HFFc6 (cell line): ENCODE measurements at regions not wholly inside any gene's neighbourhood (a gene's known extent, or its start where the extent isn't known, plus 50 kb on each side); places are given as distances from the start of the nearest gene placed in this dataset.

ENCODE experiments used
- DNase-seq: peaks from one replicate; pipeline ENCODE4 v3.0.0-alpha.2; 2018
- H3K27ac Mint-ChIP-seq: 2 replicates; pipeline ENCODE4 v1.8.0; 2020; ENCODE audit warnings: mild to moderate bottlenecking, mixed read lengths
- H3K27me3 Mint-ChIP-seq: 2 replicates; pipeline ENCODE4 v1.8.0; 2021; ENCODE audit warnings: mild to moderate bottlenecking, moderate library complexity, mixed read lengths; ENCODE audit not compliant: insufficient read depth
- H3K36me3 Mint-ChIP-seq: 2 replicates; pipeline ENCODE4 v1.8.0; 2021; ENCODE audit warnings: low read depth, mixed read lengths
- H3K4me1 Mint-ChIP-seq: 2 replicates; pipeline ENCODE4 v1.8.0; 2020; ENCODE audit warnings: low read depth, mixed read lengths
- H3K4me3 Mint-ChIP-seq: 2 replicates; pipeline ENCODE4 v1.8.0; 2020; ENCODE audit warnings: mild to moderate bottlenecking, moderate library complexity, mixed read lengths
- H3K9me3 Mint-ChIP-seq: 2 replicates; pipeline ENCODE4 v1.8.0; 2020; ENCODE audit warnings: mild to moderate bottlenecking, mixed read lengths
- TF ChIP-seq, protein P1 (sequence below): fragments of 200-600 bp; sonication (generic); IDR thresholded peaks from 2 replicates; pipeline ENCODE4 v1.5.0; 2021; ENCODE audit warnings: antibody characterized with exemption, mild to moderate bottlenecking

DNA sequence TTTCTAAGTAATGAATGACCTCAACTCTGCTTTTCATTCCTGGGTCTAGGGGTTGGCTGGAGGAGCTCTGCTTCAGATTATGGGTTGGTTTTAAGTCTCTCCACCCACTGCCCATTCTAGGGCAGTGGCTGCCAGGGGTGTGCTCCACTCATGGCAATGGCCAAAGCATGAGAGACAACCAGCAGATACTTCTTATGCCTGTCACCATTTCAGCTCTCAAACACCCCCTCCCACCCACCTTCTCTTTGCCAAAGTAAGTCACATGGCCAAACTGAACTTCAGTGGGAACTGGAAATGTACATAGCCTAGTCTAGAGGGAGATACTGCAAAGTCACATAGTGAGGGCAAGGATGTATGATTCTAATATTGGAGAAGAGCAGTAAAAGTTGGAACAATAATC, 285.3 kb downstream of the RPLP1 start:
- Mint-ChIP-seq H3K4me1 (no peaks in the 10 kb centered on the region), H3K27me3 (peaks cover 51% of the 10 kb centered on the region)
- DNase-seq: no peak

DNA sequence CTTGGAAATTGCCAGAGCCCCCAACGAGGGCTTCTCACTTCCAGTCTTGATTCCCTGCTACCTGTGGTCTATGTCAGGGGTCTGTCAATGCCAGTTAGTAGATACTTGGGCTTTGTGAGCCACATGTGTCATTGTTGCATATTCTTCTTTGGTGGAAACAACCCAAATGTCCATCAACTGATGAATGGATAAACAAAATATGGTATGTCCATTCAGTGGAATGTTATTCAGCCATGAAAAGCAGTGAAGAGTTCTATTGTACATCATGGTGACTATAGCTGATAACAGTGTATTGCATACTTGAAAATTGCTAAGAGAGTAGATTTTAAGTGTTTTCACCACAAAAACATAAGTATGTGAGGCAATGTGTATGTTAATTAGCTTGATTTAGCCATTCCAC, 288.1 kb downstream of the RPLP1 start:
- H3K27me3 Mint-ChIP-seq: peaks cover 52% of the 10 kb centered on the region
- TF ChIP-seq, protein P1, sequence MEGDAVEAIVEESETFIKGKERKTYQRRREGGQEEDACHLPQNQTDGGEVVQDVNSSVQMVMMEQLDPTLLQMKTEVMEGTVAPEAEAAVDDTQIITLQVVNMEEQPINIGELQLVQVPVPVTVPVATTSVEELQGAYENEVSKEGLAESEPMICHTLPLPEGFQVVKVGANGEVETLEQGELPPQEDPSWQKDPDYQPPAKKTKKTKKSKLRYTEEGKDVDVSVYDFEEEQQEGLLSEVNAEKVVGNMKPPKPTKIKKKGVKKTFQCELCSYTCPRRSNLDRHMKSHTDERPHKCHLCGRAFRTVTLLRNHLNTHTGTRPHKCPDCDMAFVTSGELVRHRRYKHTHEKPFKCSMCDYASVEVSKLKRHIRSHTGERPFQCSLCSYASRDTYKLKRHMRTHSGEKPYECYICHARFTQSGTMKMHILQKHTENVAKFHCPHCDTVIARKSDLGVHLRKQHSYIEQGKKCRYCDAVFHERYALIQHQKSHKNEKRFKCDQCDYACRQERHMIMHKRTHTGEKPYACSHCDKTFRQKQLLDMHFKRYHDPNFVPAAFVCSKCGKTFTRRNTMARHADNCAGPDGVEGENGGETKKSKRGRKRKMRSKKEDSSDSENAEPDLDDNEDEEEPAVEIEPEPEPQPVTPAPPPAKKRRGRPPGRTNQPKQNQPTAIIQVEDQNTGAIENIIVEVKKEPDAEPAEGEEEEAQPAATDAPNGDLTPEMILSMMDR: no peak
- no peak overlapping the region for H3K4me3 Mint-ChIP-seq
- no peak overlapping the region for H3K27ac Mint-ChIP-seq
- peaks cover 15% of the 10 kb centered on the region for H3K9me3 Mint-ChIP-seq
- H3K4me1 Mint-ChIP-seq: no peaks in the 10 kb centered on the region
- peaks cover 9% of the 10 kb centered on the region; the same call in 1 of the 2 replicates for H3K36me3 Mint-ChIP-seq
- no peak for DNase-seq

More for the DNA sequence above, 285.3 kb downstream of the RPLP1 start:
- Mint-ChIP-seq H3K36me3 (peaks cover 9% of the 10 kb centered on the region; the same call in 1 of the 2 replicates), H3K4me3 (no peak overlapping the region), H3K9me3 (peaks cover 15% of the 10 kb centered on the region), H3K27ac (no peak overlapping the region)
- TF ChIP-seq, protein P1: no peak

DNA sequence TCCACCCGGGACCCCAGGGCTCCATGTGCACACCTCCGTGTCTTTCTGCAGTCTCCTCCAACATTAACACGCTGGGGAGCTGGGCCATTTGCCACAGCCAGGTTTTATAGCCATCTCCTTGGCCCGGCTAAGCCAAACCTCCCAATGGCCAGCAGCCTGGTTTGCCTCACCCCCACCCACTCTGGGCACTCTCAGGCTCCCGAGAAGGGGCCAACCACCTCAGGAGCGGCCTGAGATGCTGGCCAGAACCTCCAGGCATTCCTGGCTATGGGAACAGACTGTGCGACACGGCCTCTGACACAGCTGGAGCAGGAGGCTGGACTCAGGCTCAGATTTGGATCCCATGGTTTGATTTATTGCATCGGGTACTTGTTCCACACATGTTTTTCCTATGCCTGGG, 289.7 kb downstream of the RPLP1 start:
- peaks cover 9% of the 10 kb centered on the region; the same call in 1 of the 2 replicates for H3K36me3 Mint-ChIP-seq
- H3K9me3 Mint-ChIP-seq: peaks cover 15% of the 10 kb centered on the region
- H3K27ac Mint-ChIP-seq: no peak overlapping the region
- TF ChIP-seq, protein P1: no peak
- no peaks in the 10 kb centered on the region for H3K4me1 Mint-ChIP-seq
- DNase-seq: no peak
- H3K4me3 Mint-ChIP-seq: no peak overlapping the region
- peaks cover 48% of the 10 kb centered on the region for H3K27me3 Mint-ChIP-seq

DNA sequence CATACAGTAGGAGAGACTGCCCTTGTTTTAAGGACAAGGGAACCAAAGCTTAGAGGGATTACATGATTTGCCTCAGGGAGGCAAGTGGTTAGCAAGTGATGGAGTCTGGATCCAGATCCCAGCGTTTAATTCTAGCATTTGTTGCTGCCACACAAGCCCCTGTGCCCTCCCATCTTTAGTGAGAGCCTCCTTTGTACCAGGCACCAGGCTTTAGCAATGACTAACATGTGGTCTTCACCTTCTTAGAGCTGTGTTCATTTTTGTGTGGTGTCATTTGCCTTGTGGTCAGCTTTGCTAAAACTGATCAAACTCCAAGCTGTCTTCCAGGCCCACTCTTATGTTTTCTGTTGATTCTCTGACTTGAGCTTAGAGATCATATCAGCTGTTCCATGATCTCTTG, 290.5 kb downstream of the RPLP1 start:
- H3K27ac Mint-ChIP-seq: no peak overlapping the region
- H3K4me1 Mint-ChIP-seq: no peaks in the 10 kb centered on the region
- H3K4me3 Mint-ChIP-seq: no peak overlapping the region
- TF ChIP-seq, protein P1: no peak
- no peak for DNase-seq
- peaks cover 45% of the 10 kb centered on the region for H3K27me3 Mint-ChIP-seq
- H3K36me3 Mint-ChIP-seq: peaks cover 9% of the 10 kb centered on the region; the same call in 1 of the 2 replicates
- H3K9me3 Mint-ChIP-seq: peaks cover 15% of the 10 kb centered on the region

DNA sequence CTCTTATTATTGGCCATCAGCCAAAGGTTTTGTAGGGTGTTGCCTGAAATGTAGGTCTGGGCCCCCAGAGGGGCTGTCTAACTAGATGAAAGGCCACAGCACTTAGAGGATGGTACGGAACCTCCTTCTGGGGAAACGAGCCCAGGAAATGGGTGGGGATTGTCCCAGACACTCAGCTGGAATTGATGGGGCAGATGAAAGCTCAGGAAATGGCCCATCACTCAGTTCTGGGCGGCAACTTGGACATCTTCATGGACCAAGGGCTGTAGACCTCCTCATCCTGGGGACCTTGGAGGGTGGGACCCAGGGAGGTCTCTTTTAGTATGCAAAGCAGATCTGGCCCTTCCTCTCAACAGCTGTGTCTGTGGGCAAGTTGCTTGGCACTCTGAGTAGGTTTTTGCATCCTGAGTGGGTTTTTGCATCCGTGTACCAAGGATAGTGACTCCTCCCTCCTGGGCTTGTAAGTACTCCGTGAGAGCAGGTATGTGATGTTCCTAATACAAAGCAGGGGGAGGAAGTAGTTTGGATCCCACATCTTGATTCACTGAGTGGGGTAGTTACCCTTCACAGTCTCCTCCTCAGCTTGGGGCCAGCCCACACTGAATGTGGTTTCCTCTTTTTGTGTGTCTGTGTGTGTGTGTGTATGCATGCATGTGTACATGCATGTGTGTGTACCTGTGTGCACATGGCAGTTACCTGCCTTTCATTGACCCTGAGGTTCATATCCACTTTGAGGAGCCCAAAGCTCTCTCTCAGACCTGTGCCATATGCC, 292.0 kb downstream of the RPLP1 start:
- Mint-ChIP-seq H3K27me3 (peaks cover 40% of the 10 kb centered on the region), H3K27ac (no peak overlapping the region)
- TF ChIP-seq, protein P1: no peak

More for the DNA sequence above, 292.0 kb downstream of the RPLP1 start:
- Mint-ChIP-seq H3K4me1 (no peaks in the 10 kb centered on the region), H3K9me3 (peaks cover 15% of the 10 kb centered on the region), H3K36me3 (peaks cover 9% of the 10 kb centered on the region; the same call in 1 of the 2 replicates), H3K4me3 (no peak overlapping the region)
- DNase-seq: no peak
